ENCODE measurements at regions not wholly inside any gene's neighbourhood (a gene's known extent, or its start where the extent isn't known, plus 50 kb on each side); places are given as distances from the start of the nearest gene placed in this dataset.

DNA sequence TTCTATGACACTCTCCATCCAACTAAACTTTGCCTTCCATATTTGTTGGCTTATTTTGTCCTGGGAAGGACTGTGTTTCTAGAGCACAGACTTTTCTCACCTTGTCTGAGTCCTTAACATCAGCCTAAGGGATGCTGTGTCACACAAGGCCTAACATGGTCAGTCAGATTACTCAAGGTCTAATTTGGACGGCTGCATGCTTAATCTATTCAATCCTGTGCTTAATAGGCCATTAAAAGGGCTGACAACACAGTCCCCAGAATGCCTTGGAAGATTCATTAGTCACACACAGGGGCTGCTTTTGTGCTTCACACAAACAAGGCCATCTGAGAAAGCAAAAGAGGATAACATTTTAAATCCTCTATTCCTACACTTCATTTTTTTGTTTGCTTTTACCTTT, 84.0 kb downstream of the DYNAP start:
- no peaks in the 10 kb centered on the region for H3K79me2 ChIP-seq (ENCODE audit: control insufficient read depth, insufficient read depth, low read length)
- H3K36me3 ChIP-seq (ENCODE audit: control insufficient read depth, insufficient read depth, low read length), result no peaks in the 10 kb centered on the region
- H3K27me3 ChIP-seq (ENCODE audit: control insufficient read depth, insufficient read depth, low read length), result no peaks in the 10 kb centered on the region
- no peak overlapping the region for H3K27ac ChIP-seq (ENCODE audit: insufficient read depth, low read length)
- H3K9ac ChIP-seq (ENCODE audit: insufficient read depth, low read length), result no peak overlapping the region
- H3K4me3 ChIP-seq (replicated peaks in 1 of 4; ENCODE audit: control extremely low read depth in 1 of 4, insufficient read depth in 1 of 4, low read depth in 3 of 4, low read length in 4 of 4), result no peak overlapping the region
- H2AFZ ChIP-seq (ENCODE audit: low read length), result no peak overlapping the region
- H3K9me3 ChIP-seq (ENCODE audit: control insufficient read depth, insufficient read depth, low read depth, low read length), result no peaks in the 10 kb centered on the region
- H3K4me1 ChIP-seq (ENCODE audit: control insufficient read depth, extremely low read depth, insufficient read depth, low read length), result no peaks in the 10 kb centered on the region
- no peak overlapping the region for H3K4me2 ChIP-seq (ENCODE audit: extremely low read depth, insufficient read depth, low read length)
- TF ChIP-seq EZH2 (IDR thresholded peaks at IDR 0.05; ENCODE audit: low read length, missing control alignments), result no peak
- TF ChIP-seq, protein P1, sequence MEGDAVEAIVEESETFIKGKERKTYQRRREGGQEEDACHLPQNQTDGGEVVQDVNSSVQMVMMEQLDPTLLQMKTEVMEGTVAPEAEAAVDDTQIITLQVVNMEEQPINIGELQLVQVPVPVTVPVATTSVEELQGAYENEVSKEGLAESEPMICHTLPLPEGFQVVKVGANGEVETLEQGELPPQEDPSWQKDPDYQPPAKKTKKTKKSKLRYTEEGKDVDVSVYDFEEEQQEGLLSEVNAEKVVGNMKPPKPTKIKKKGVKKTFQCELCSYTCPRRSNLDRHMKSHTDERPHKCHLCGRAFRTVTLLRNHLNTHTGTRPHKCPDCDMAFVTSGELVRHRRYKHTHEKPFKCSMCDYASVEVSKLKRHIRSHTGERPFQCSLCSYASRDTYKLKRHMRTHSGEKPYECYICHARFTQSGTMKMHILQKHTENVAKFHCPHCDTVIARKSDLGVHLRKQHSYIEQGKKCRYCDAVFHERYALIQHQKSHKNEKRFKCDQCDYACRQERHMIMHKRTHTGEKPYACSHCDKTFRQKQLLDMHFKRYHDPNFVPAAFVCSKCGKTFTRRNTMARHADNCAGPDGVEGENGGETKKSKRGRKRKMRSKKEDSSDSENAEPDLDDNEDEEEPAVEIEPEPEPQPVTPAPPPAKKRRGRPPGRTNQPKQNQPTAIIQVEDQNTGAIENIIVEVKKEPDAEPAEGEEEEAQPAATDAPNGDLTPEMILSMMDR (conservative IDR thresholded peaks at IDR 0.05 in 1 of 2, IDR thresholded peaks at IDR 0.05 in 1 of 2; ENCODE audit: low read depth in 1 of 2, low read length in 2 of 2), result no peak
- no peaks in the 10 kb centered on the region for H4K20me1 ChIP-seq (ENCODE audit: control insufficient read depth, extremely low read depth, insufficient read depth, low read length)
- DNase-seq (ENCODE audit: low read depth in 2 of 2), result no peak

DNA sequence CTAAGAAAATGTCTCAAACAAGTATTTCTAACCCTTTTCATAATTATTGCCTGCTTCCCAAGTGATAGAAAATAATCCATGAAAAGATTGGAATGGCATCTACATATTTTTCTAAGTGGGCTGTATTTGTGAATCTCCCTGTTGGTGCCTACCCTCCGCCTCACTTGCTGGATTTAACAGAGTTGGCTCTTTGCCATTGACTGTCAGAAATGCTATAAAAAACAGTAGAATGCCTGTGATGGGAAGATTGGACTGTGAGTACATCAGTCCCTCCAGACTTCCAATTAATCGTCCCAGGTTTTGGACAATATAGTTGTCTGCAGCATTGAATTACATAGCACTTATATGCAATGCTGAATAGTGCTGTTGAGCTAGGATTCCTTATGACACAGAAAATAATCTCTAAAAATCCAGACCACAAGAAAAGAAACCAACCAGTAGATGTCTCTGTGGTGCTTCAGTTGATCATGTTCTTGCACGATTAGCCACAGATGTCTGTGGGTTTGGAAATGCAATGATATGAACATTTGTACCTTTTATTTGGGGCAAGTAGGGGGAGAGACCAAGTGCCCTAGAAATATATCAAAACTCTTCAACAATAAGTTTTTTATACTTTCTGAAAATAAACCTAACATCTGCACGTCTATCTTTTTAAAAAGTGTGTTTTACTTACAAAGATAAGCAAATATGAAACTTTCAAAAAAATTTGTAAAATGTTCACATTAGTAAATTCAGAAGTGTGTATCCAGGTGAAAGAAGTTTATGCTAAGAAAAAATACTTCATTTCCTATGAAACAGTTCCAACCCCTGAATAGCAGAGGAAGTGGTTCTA, 88.5 kb downstream of the DYNAP start:
- no peaks in the 10 kb centered on the region for H3K79me2 ChIP-seq (ENCODE audit: control insufficient read depth, insufficient read depth, low read length)
- H3K27me3 ChIP-seq (ENCODE audit: control insufficient read depth, insufficient read depth, low read length), result no peaks in the 10 kb centered on the region
- DNase-seq (ENCODE audit: low read depth in 2 of 2), result peak; percentile 78 to 91
- no peak overlapping the region for H2AFZ ChIP-seq (ENCODE audit: low read length)
- H3K36me3 ChIP-seq (ENCODE audit: control insufficient read depth, insufficient read depth, low read length), result no peaks in the 10 kb centered on the region
- no peak overlapping the region for H3K4me3 ChIP-seq (replicated peaks in 1 of 4; ENCODE audit: control extremely low read depth in 1 of 4, insufficient read depth in 1 of 4, low read depth in 3 of 4, low read length in 4 of 4)
- TF ChIP-seq EZH2 (IDR thresholded peaks at IDR 0.05; ENCODE audit: low read length, missing control alignments), result no peak
- TF ChIP-seq, protein P1 (conservative IDR thresholded peaks at IDR 0.05 in 1 of 2, IDR thresholded peaks at IDR 0.05 in 1 of 2; ENCODE audit: low read depth in 1 of 2, low read length in 2 of 2), result peak; percentile 64 to 65
- no peak overlapping the region for H3K4me2 ChIP-seq (ENCODE audit: extremely low read depth, insufficient read depth, low read length)
- H3K4me1 ChIP-seq (ENCODE audit: control insufficient read depth, extremely low read depth, insufficient read depth, low read length), result no peaks in the 10 kb centered on the region
- no peaks in the 10 kb centered on the region for H3K9me3 ChIP-seq (ENCODE audit: control insufficient read depth, insufficient read depth, low read depth, low read length)
- no peaks in the 10 kb centered on the region for H4K20me1 ChIP-seq (ENCODE audit: control insufficient read depth, extremely low read depth, insufficient read depth, low read length)
- H3K9ac ChIP-seq (ENCODE audit: insufficient read depth, low read length), result no peak overlapping the region
- H3K27ac ChIP-seq (ENCODE audit: insufficient read depth, low read length), result no peak overlapping the region

DNA sequence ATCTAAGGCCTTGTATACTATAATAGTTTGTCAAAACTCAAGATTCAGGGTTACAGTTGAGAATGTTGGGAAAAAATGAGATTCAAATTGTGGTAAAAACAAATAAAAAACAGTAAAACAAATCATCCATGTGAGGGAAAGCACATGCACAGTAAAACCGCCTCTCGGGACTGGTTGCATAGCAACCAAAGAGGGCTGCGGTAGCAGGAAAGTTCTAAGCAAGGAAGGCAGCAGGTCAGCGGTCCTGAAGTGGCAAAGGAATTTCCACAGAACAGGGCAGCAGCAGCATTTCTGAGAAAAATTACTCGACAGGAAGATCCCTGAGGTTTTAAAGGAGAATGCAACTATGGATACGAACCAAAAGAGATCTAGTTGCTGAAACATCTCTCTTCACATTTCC, 93.7 kb downstream of the DYNAP start:
- H4K20me1 ChIP-seq (ENCODE audit: control insufficient read depth, extremely low read depth, insufficient read depth, low read length), result no peaks in the 10 kb centered on the region
- peak overlapping the region; percentile 19 for H2AFZ ChIP-seq (ENCODE audit: low read length)
- peak in 1 of 2 donors; percentile 72 for DNase-seq (ENCODE audit: low read depth in 2 of 2)
- no peak overlapping the region for H3K4me3 ChIP-seq (replicated peaks in 1 of 4; ENCODE audit: control extremely low read depth in 1 of 4, insufficient read depth in 1 of 4, low read depth in 3 of 4, low read length in 4 of 4)
- no peaks in the 10 kb centered on the region for H3K79me2 ChIP-seq (ENCODE audit: control insufficient read depth, insufficient read depth, low read length)
- TF ChIP-seq, protein P1 (conservative IDR thresholded peaks at IDR 0.05 in 1 of 2, IDR thresholded peaks at IDR 0.05 in 1 of 2; ENCODE audit: low read depth in 1 of 2, low read length in 2 of 2), result no peak
- TF ChIP-seq EZH2 (IDR thresholded peaks at IDR 0.05; ENCODE audit: low read length, missing control alignments), result no peak
- H3K27me3 ChIP-seq (ENCODE audit: control insufficient read depth, insufficient read depth, low read length), result no peaks in the 10 kb centered on the region
- H3K36me3 ChIP-seq (ENCODE audit: control insufficient read depth, insufficient read depth, low read length), result no peaks in the 10 kb centered on the region
- no peak overlapping the region for H3K27ac ChIP-seq (ENCODE audit: insufficient read depth, low read length)
- no peak overlapping the region for H3K9ac ChIP-seq (ENCODE audit: insufficient read depth, low read length)
- H3K9me3 ChIP-seq (ENCODE audit: control insufficient read depth, insufficient read depth, low read depth, low read length), result no peaks in the 10 kb centered on the region
- no peak overlapping the region for H3K4me2 ChIP-seq (ENCODE audit: extremely low read depth, insufficient read depth, low read length)
- no peaks in the 10 kb centered on the region for H3K4me1 ChIP-seq (ENCODE audit: control insufficient read depth, extremely low read depth, insufficient read depth, low read length)

All from fibroblast of lung (primary cell).